AG09319 (cell line): ENCODE measurements at regions not wholly inside any gene's neighbourhood (a gene's known extent, or its start where the extent isn't known, plus 50 kb on each side); places are given as distances from the start of the nearest gene placed in this dataset.

Experiments used
- DNase-seq: peaks from one replicate; pipeline ENCODE4 v3.0.0-alpha.2; 2010; ENCODE audit warnings: low read depth; ENCODE audit errors: extremely low read depth
- TF ChIP-seq, protein P1 (sequence below): IDR thresholded peaks from 2 replicates; pipeline ENCODE4 v1.5.1; 2011; ENCODE audit warnings: low read depth, mild to moderate bottlenecking, inconsistent platforms, low read length, moderate library complexity

DNA sequence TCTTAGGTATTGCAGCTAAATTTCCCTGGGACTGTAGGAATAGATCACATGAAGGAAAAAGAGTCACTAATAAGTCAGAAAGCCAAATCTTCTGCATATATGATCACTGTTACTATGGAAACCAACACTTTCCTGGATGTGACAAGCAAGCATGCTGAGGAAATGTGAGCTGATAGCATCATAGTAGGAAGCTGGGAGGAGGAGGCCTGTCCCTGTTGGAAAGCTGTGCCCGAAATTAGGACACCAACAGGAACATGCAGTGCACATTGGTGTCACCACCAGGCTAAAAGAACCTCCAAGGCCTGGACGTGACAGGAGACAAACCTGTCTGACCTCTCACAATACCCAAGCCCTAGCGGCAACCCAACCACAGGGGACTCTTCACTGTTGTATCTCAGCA, 181.9 kb upstream of the PCSK2 start:
- TF ChIP-seq, protein P1, sequence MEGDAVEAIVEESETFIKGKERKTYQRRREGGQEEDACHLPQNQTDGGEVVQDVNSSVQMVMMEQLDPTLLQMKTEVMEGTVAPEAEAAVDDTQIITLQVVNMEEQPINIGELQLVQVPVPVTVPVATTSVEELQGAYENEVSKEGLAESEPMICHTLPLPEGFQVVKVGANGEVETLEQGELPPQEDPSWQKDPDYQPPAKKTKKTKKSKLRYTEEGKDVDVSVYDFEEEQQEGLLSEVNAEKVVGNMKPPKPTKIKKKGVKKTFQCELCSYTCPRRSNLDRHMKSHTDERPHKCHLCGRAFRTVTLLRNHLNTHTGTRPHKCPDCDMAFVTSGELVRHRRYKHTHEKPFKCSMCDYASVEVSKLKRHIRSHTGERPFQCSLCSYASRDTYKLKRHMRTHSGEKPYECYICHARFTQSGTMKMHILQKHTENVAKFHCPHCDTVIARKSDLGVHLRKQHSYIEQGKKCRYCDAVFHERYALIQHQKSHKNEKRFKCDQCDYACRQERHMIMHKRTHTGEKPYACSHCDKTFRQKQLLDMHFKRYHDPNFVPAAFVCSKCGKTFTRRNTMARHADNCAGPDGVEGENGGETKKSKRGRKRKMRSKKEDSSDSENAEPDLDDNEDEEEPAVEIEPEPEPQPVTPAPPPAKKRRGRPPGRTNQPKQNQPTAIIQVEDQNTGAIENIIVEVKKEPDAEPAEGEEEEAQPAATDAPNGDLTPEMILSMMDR: no peak
- DNase-seq: no peak

DNA sequence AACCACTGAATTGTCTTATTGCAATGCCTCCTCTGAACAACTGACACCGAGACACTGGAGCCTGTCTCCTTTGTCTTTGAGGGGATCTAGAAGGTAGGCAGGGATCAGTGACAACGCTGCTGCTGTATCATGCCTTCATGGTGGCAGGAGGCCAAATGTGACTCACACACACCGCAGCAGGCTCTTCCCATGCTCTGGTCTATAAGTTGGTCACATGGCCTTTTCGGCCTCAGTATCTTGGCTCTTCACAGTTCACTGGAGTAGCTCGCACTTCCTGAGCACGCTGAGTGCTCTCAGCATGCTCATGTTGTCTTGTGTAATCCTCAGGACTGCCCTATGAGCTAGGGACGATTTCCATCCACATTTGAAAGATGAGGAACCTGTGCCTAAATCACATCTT, 167.4 kb upstream of the PCSK2 start:
- DNase-seq: no peak
- TF ChIP-seq, protein P1: no peak

DNA sequence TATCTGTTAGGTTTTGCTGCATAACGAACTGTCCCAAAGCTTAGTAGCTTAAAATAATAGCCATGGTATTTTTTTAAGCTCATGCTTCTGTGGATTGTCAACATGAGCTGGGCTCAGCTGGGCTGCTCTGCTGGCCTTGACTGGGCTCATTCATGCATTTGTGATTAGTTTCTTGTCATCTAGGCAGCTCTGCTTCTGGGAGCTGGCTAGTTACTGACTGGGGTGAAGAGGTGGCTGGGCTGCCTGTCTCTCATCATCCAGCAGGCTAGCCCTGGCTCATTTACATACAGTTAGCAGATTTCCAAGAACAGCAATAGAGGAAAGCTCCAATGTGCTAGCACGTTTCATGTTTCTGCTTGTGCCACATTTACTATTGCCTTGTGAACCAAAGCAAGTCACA, 165.1 kb upstream of the PCSK2 start:
- TF ChIP-seq, protein P1: no peak
- no peak for DNase-seq

DNA sequence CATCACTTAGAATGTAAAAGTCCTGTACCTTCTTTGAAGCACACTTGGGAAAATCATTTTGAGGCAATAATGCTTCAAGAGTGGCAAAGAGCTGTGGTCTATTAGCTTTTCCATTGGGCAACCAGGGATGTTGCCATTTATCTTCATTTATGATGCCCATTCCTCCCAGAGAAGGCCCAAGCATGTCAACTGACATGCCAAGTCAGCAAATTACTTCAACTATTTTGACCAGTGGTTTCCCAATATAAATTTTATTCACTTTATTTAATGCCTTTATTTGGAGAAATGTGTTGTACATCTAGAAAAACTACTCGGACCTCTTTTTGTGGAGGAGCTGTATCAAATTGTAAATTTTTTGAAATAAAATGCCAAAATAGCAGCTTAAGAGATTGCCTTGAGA, 164.1 kb upstream of the PCSK2 start:
- TF ChIP-seq, protein P1: no peak

DNA sequence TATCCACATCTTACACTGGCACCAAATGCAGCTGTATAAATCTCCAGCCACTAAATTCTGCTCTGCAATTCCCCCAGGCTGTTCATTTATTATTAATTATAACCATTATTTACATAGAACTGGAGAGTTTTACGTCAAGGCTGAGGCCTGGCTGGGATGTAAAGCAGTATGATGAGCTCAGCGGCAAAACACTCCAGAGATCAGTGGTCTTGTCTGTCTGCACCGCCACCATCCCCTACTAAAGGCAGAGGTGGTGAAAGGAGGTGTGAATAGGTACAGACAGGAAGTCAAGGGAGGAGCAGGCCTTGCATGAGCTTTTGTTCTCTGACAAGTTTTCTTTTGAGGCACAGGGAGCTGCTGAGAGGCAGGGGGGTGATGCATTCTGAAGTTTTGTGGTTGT, 159.9 kb upstream of the PCSK2 start:
- no peak for DNase-seq
- TF ChIP-seq, protein P1: no peak

More for the DNA sequence above, 164.1 kb upstream of the PCSK2 start:
- DNase-seq: no peak

DNA sequence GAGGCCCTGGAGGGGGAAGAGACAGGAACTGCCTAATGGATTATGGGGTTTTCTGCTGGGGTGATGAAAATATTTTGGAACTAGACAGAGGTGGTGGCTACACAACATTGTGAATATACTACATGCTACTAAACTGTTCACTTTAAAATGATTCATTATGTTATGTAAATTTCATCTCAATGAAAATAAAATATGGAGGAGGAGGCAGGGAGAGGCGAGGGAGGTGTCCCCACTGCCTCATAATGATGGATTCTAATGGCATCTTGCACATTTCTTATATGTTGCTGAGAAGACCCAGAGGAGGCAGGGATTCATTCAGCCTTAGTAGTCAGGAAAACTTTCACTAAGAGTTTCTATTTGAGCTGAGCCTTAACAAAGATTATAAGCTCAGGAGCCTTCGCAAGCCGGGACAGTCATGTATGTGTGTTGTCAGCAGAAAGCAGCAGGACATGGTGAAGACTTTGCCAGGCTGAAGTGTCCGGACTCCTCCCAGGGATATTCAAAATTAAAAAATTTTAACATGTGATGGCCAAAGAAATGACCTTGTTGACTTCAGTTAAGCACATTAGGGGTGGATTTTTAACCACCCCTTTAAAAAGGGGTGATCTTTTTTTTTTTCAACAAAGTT, 158.6 kb upstream of the PCSK2 start:
- no peak for DNase-seq
- TF ChIP-seq, protein P1: no peak

DNA sequence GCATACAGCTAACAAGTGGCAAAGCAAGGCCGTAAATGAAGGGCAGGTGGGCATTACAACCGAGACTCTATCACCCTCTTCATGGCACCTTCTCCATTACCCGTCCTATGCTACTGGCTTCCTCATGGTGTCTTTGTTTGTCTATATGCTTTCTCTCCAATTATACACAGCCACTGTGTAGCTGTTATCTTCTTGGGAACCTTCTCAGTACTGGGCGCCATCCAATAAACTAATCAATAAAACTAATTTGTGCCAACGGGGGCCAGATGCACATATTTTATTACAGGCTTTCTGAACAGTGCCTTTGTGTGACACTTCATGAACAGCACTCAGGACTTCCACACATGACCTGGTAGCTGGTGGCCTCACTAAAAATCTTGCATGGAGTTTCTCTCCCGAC, 149.8 kb upstream of the PCSK2 start:
- no peak for DNase-seq
- TF ChIP-seq, protein P1: no peak
